ENCODE measurements at regions not wholly inside any gene's neighbourhood (a gene's known extent, or its start where the extent isn't known, plus 50 kb on each side); places are given as distances from the start of the nearest gene placed in this dataset.
"Not testable (repeated sequence)": the region's sequence is repeated elsewhere in the genome, so short reads cannot be mapped to it uniquely, and the experiment has no call there.

DNA sequence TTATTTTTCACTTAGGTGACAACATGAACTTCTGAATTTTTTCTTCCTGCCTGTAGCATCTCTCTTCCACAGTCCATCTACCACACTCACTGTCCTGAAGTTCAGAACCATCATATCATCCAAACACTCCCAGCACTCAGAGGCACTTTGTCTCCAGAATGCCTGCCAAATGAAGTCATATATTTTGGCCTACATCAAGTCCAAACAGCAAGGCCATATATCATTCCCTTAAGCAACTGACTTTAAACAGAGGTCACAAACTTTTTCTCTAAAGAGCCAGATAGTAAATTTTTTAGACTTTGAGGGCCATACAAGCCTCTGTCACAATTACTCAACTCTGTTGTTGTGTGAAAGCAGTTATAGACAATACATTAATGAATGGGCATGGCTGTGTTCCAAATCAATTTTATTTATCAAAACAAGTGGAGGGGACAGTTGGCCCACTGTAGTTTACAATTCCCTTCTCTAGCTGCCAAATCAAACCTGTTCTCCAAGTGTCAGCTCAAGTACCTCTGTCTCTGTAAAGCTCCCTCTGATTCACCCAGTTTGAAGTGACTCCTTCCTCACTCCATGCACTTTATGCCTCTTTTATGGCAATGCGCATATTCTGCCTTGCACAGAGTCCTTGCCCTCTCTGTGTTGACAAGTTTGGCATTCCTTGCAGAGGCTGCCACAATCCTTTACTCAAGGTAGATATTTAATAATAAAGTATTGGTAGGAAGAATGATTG, 305.7 kb downstream of the FZD1 start:
- no CpG with 5 or more reads among the region's 1 CpG for WGBS (ENCODE audit: insufficient coverage)

DNA sequence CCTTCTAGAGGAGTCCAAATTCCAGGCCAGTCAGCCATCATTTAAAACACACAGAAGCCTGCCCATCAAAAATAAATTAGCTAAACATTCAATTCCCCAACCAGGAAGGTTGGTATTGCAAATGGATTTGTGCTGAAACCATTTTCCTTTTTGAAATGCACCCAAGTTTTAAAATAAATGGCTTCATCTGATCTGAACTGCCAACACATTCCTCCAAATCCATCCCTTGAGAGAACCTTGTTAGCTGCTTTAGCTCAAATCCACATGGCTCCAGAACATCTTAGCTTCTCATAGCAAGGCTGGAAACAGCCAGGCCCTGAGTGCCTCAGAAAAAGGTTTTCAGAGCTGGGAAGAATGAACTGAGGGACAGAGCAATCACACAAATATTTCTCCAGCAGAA, 306.3 kb downstream of the FZD1 start:
- Histone ChIP-seq H3K4me3 (ENCODE audit: control insufficient read depth in 1 of 7, extremely low read depth in 1 of 7, insufficient read depth in 4 of 7, low read depth in 2 of 7, low read length in 6 of 7) (no peak overlapping the region), H3K27ac (ENCODE audit: insufficient read depth in 1 of 2, low read depth in 1 of 2, low read length in 2 of 2, poor library complexity in 1 of 2, severe bottlenecking in 2 of 2) (no peak overlapping the region), H3K4me1 (ENCODE audit: control extremely low read depth in 1 of 4, control insufficient read depth in 4 of 4, insufficient read depth in 4 of 4, low read length in 3 of 4) (no peaks in the 10 kb centered on the region), H3K27me3 (replicated peaks in 2 of 5; ENCODE audit: control insufficient read depth in 4 of 5, insufficient read depth in 5 of 5, low read length in 4 of 5) (no peaks in the 10 kb centered on the region), H3K9me3 (ENCODE audit: control extremely low read depth in 1 of 5, control insufficient read depth in 4 of 5, insufficient read depth in 2 of 5, low read depth in 1 of 5, low read length in 4 of 5) (no peaks in the 10 kb centered on the region), H3K36me3 (ENCODE audit: control insufficient read depth in 4 of 4, insufficient read depth in 4 of 4, low read length in 3 of 4) (no peaks in the 10 kb centered on the region)
- POLR2A ChIA-PET = no interaction called here
- CTCF ChIA-PET = no interaction called here
- no peak for DNase-seq

More for the DNA sequence above, 305.7 kb downstream of the FZD1 start:
- no peak overlapping the region for H3K27ac ChIP-seq (ENCODE audit: insufficient read depth in 1 of 2, low read depth in 1 of 2, low read length in 2 of 2, poor library complexity in 1 of 2, severe bottlenecking in 2 of 2)
- no peaks in the 10 kb centered on the region for H3K4me1 ChIP-seq (ENCODE audit: control extremely low read depth in 1 of 4, control insufficient read depth in 4 of 4, insufficient read depth in 4 of 4, low read length in 3 of 4)
- no peaks in the 10 kb centered on the region for H3K36me3 ChIP-seq (ENCODE audit: control insufficient read depth in 4 of 4, insufficient read depth in 4 of 4, low read length in 3 of 4)
- H3K27me3 ChIP-seq (replicated peaks in 2 of 5; ENCODE audit: control insufficient read depth in 4 of 5, insufficient read depth in 5 of 5, low read length in 4 of 5) = no peaks in the 10 kb centered on the region
- no peaks in the 10 kb centered on the region for H3K9me3 ChIP-seq (ENCODE audit: control extremely low read depth in 1 of 5, control insufficient read depth in 4 of 5, insufficient read depth in 2 of 5, low read depth in 1 of 5, low read length in 4 of 5)
- no peak overlapping the region for H3K4me3 ChIP-seq (ENCODE audit: control insufficient read depth in 1 of 7, extremely low read depth in 1 of 7, insufficient read depth in 4 of 7, low read depth in 2 of 7, low read length in 6 of 7)
- ChIA-PET POLR2A (no interaction called here), CTCF (no interaction called here)
- no peak for DNase-seq

DNA sequence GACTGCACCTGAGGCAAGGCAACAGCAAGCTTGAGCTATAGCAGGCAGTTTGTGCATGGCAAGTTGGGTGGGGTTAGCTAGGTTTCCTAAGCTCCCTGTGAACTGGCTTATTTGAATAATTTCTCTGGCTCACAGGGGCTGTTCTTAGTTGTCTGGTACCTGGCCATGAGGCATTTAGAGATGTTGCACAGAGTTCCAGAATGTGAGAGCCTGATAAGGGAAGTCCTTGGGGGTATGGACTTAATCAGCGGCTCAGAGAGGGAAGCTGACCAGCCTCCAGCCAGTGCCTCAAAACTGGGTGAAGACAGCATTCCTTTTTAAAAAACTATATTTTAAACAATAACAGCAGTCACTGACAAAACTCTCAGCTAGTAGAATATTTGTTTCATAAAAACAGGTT, 307.4 kb downstream of the FZD1 start:
- ChIA-PET POLR2A (no interaction called here), CTCF (no interaction called here)
- no peak overlapping the region for H3K4me3 ChIP-seq (ENCODE audit: control insufficient read depth in 1 of 7, extremely low read depth in 1 of 7, insufficient read depth in 4 of 7, low read depth in 2 of 7, low read length in 6 of 7)
- H3K4me1 ChIP-seq (ENCODE audit: control extremely low read depth in 1 of 4, control insufficient read depth in 4 of 4, insufficient read depth in 4 of 4, low read length in 3 of 4) = no peaks in the 10 kb centered on the region
- 60% methylated on average over 1 of the region's 1 CpG for WGBS (ENCODE audit: insufficient coverage)
- H3K9me3 ChIP-seq (ENCODE audit: control extremely low read depth in 1 of 5, control insufficient read depth in 4 of 5, insufficient read depth in 2 of 5, low read depth in 1 of 5, low read length in 4 of 5) = no peaks in the 10 kb centered on the region
- H3K27ac ChIP-seq (ENCODE audit: insufficient read depth in 1 of 2, low read depth in 1 of 2, low read length in 2 of 2, poor library complexity in 1 of 2, severe bottlenecking in 2 of 2) = no peak overlapping the region
- H3K27me3 ChIP-seq (replicated peaks in 2 of 5; ENCODE audit: control insufficient read depth in 4 of 5, insufficient read depth in 5 of 5, low read length in 4 of 5) = no peaks in the 10 kb centered on the region
- no peaks in the 10 kb centered on the region for H3K36me3 ChIP-seq (ENCODE audit: control insufficient read depth in 4 of 4, insufficient read depth in 4 of 4, low read length in 3 of 4)
- DNase-seq = no peak

DNA sequence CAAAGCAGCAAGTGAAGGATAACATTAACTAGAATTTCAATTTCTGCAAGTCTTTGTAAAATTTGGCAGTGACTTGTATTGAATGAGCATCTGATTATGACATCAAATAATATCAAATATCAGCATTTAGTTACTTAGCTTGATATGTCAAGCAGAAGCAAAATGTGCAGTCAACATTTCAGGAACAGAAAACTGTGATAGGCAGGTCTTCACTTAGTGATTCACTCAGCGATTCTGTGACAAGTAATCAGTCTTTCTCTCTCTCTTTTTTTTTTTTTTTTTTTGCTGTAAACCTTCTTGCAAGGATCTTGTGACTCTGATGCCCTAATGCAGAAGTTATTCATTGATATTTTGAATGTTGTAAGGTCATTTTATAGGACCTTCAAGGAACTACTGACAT, 307.1 kb downstream of the MTERF1 start:
- H3K27me3 ChIP-seq (replicated peaks in 2 of 5; ENCODE audit: control insufficient read depth in 4 of 5, insufficient read depth in 5 of 5, low read length in 4 of 5) = no peaks in the 10 kb centered on the region
- no peak overlapping the region for H3K4me3 ChIP-seq (ENCODE audit: control insufficient read depth in 1 of 7, extremely low read depth in 1 of 7, insufficient read depth in 4 of 7, low read depth in 2 of 7, low read length in 6 of 7)
- no peak overlapping the region for H3K27ac ChIP-seq (ENCODE audit: insufficient read depth in 1 of 2, low read depth in 1 of 2, low read length in 2 of 2, poor library complexity in 1 of 2, severe bottlenecking in 2 of 2)
- no peak for DNase-seq
- H3K9me3 ChIP-seq (ENCODE audit: control extremely low read depth in 1 of 5, control insufficient read depth in 4 of 5, insufficient read depth in 2 of 5, low read depth in 1 of 5, low read length in 4 of 5) = peaks cover 0 to 4% (median 0%) of the 10 kb centered on the region in 5 experiments
- H3K36me3 ChIP-seq (ENCODE audit: control insufficient read depth in 4 of 4, insufficient read depth in 4 of 4, low read length in 3 of 4) = no peaks in the 10 kb centered on the region
- ChIA-PET CTCF (interaction anchor here (1.2 kb wide), 1 partner anchor 27 kb away, joined by 3 read pairs; no protein-coding TSS in a partner anchor), POLR2A (no interaction called here)
- 100% methylated on average over 1 of the region's 1 CpG for WGBS (ENCODE audit: insufficient coverage)
- H3K4me1 ChIP-seq (ENCODE audit: control extremely low read depth in 1 of 4, control insufficient read depth in 4 of 4, insufficient read depth in 4 of 4, low read length in 3 of 4) = no peaks in the 10 kb centered on the region

DNA sequence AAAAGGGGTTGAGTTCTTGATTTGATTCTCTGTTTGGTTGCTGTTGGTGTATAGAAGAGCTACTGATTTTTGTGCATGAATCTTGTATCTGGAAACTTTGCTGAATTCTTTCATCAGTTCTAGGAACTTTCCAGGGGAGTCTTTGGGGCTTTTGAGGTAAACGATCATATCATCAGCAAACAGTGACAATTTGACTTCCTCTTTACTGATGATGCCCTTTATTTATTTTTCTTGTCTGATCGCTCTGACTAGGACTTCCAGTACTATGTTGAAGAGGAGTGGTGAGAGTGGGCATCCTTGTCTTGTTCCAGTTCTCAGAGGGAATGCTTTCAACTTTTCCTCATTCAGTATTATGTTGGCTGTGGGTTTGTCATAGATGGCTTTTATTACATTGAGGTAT, 304.0 kb downstream of the MTERF1 start:
- H3K27me3 ChIP-seq (replicated peaks in 2 of 5; ENCODE audit: control insufficient read depth in 4 of 5, insufficient read depth in 5 of 5, low read length in 4 of 5); H3K27ac ChIP-seq (ENCODE audit: insufficient read depth in 1 of 2, low read depth in 1 of 2, low read length in 2 of 2, poor library complexity in 1 of 2, severe bottlenecking in 2 of 2); CTCF ChIA-PET; POLR2A ChIA-PET; H3K36me3 ChIP-seq (ENCODE audit: control insufficient read depth in 4 of 4, insufficient read depth in 4 of 4, low read length in 3 of 4); DNase-seq; H3K9me3 ChIP-seq (ENCODE audit: control extremely low read depth in 1 of 5, control insufficient read depth in 4 of 5, insufficient read depth in 2 of 5, low read depth in 1 of 5, low read length in 4 of 5); H3K4me1 ChIP-seq (ENCODE audit: control extremely low read depth in 1 of 4, control insufficient read depth in 4 of 4, insufficient read depth in 4 of 4, low read length in 3 of 4); H3K4me3 ChIP-seq (ENCODE audit: control insufficient read depth in 1 of 7, extremely low read depth in 1 of 7, insufficient read depth in 4 of 7, low read depth in 2 of 7, low read length in 6 of 7): not testable (repeated sequence)
- no CpG with 5 or more reads among the region's 2 CpGs for whole genome bisulfite sequencing (ENCODE audit: insufficient coverage)

DNA sequence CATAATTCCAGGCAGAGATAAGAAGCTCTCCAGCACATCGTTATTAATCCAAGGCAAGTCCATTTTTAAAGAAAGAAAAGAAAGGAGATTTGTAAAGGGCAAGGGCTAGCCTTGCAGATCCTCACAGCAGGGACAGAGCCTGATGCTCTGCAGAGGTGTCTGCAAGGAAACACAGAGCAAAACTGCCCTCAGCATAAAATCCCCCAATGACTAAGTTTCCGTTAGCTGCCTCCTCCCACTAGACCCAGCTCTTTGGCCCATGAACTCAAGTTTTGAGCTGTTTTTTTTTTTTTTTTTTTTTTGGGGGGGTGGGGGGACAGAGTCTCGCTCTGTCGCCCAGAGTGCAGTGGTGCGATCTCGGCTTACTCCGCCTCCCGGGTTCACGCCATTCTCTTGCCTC, 300.7 kb downstream of the MTERF1 start:
- Histone ChIP-seq H3K4me3 (ENCODE audit: control insufficient read depth in 1 of 7, extremely low read depth in 1 of 7, insufficient read depth in 4 of 7, low read depth in 2 of 7, low read length in 6 of 7) (no peak overlapping the region), H3K9me3 (ENCODE audit: control extremely low read depth in 1 of 5, control insufficient read depth in 4 of 5, insufficient read depth in 2 of 5, low read depth in 1 of 5, low read length in 4 of 5) (peaks cover 0 to 4% (median 0%) of the 10 kb centered on the region in 5 experiments), H3K27me3 (replicated peaks in 2 of 5; ENCODE audit: control insufficient read depth in 4 of 5, insufficient read depth in 5 of 5, low read length in 4 of 5) (no peaks in the 10 kb centered on the region), H3K4me1 (ENCODE audit: control extremely low read depth in 1 of 4, control insufficient read depth in 4 of 4, insufficient read depth in 4 of 4, low read length in 3 of 4) (no peaks in the 10 kb centered on the region), H3K27ac (ENCODE audit: insufficient read depth in 1 of 2, low read depth in 1 of 2, low read length in 2 of 2, poor library complexity in 1 of 2, severe bottlenecking in 2 of 2) (no peak overlapping the region), H3K36me3 (ENCODE audit: control insufficient read depth in 4 of 4, insufficient read depth in 4 of 4, low read length in 3 of 4) (no peaks in the 10 kb centered on the region)
- ChIA-PET CTCF (interaction anchor here (2.0 kb wide), 1 partner anchor 292 kb away, joined by 4 read pairs; no protein-coding TSS in a partner anchor), POLR2A (no interaction called here)
- no peak for DNase-seq
- WGBS (ENCODE audit: insufficient coverage) = 100% methylated on average over 5 of the region's 9 CpGs

DNA sequence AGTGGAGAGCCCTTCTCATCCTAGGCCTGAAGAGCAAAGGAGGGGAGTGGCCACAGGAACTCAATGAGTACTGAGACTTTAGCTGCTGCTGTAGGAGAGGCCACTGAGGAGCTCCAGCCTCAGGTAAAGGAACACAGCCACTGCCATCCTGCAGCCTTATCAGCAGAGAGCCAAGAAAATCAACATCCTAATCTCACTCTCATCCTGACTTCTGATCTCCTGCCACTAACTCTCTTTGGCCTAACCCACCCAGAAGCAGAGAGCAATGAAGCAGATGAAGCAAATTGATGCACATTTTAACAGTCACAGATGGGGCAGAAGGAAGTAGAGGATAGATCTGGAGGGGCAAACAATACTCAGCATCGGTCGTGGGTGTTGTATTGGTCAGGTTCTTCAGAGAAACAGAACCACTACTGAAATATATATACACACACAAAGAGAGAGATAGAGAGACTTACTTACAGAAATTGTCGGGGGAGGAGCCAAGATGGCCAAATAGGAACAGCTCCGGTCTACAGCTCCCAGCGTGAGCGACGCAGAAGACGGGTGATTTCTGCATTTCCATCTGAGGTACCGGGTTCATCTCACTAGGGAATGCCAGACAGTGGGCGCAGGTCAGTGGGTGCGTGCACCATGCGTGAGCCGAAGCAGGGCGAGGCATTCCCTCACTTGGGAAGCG, 297.6 kb downstream of the MTERF1 start:
- Histone ChIP-seq H3K27ac (ENCODE audit: insufficient read depth in 1 of 2, low read depth in 1 of 2, low read length in 2 of 2, poor library complexity in 1 of 2, severe bottlenecking in 2 of 2) (no peak overlapping the region), H3K27me3 (replicated peaks in 2 of 5; ENCODE audit: control insufficient read depth in 4 of 5, insufficient read depth in 5 of 5, low read length in 4 of 5) (no peaks in the 10 kb centered on the region), H3K4me1 (ENCODE audit: control extremely low read depth in 1 of 4, control insufficient read depth in 4 of 4, insufficient read depth in 4 of 4, low read length in 3 of 4) (no peaks in the 10 kb centered on the region), H3K4me3 (ENCODE audit: control insufficient read depth in 1 of 7, extremely low read depth in 1 of 7, insufficient read depth in 4 of 7, low read depth in 2 of 7, low read length in 6 of 7) (no peak overlapping the region), H3K36me3 (ENCODE audit: control insufficient read depth in 4 of 4, insufficient read depth in 4 of 4, low read length in 3 of 4) (no peaks in the 10 kb centered on the region), H3K9me3 (ENCODE audit: control extremely low read depth in 1 of 5, control insufficient read depth in 4 of 5, insufficient read depth in 2 of 5, low read depth in 1 of 5, low read length in 4 of 5) (no peaks in the 10 kb centered on the region)
- DNase-seq = no peak
- 100% methylated on average over 5 of the region's 15 CpGs for WGBS (ENCODE audit: insufficient coverage)
- ChIA-PET CTCF (no interaction called here), POLR2A (no interaction called here)

Measured in common myeloid progenitor, CD34-positive (primary cell).